Body of pancreas (tissue), 4 donors: ENCODE measurements at regions not wholly inside any gene's neighbourhood (a gene's known extent, or its start where the extent isn't known, plus 50 kb on each side); places are given as distances from the start of the nearest gene placed in this dataset.

Experiments used
- CTCF ChIP-seq, 7 experiments: fragments of 450-650 bp in 4 of 7; fragments of 200-600 bp in 3 of 7; sonication (generic) in 3 of 7; IDR thresholded peaks; one replicate each; pipeline ENCODE4 v1.5.1; 2016 to 2019; ENCODE audit warnings: antibody characterized with exemption in 7 of 7
- POLR2A ChIP-seq, 3 donors: fragments of 450-650 bp; IDR thresholded peaks; one replicate each; pipeline ENCODE4 v1.6.1; 2016; ENCODE audit warnings: antibody characterized with exemption in 3 of 3, mild to moderate bottlenecking in 2 of 3

GRCh38 chr10:120011359-120012130, 119.0 kb downstream of the SEC23IP start:
- no peak for TF ChIP-seq POLR2A (IDR thresholded peaks at IDR 0.05)
- TF ChIP-seq CTCF (IDR thresholded peaks at IDR 0.05): peak in 1 of 7 experiments; percentile 3
